DOHH2 (cell line): ENCODE measurements at regions not wholly inside any gene's neighbourhood (a gene's known extent, or its start where the extent isn't known, plus 50 kb on each side); places are given as distances from the start of the nearest gene placed in this dataset.

Source experiments
- H3F3A ChIP-seq: fragments of 200-600 bp; sonication (generic), shearing (Covaris generic); 2 replicates; pipeline ENCODE4 v1.6.0; 2016; ENCODE audit warnings: antibody characterized with exemption, mild to moderate bottlenecking; ENCODE audit not compliant: control insufficient read depth, insufficient read depth
- H3K27ac ChIP-seq: fragments of 200-600 bp; sonication (generic); 2 replicates; pipeline ENCODE4 v1.5.1; 2014; ENCODE audit warnings: low read depth, mild to moderate bottlenecking, low read length, moderate library complexity
- H3K27me3 ChIP-seq: fragments of 200-600 bp; sonication (generic); 2 replicates; pipeline ENCODE4 v1.6.1; 2014; ENCODE audit warnings: mild to moderate bottlenecking, low read length, mixed read lengths; ENCODE audit not compliant: control insufficient read depth
- H3K36me3 ChIP-seq: fragments of 200-600 bp; sonication (generic); 2 replicates; pipeline ENCODE4 v1.6.1; 2014; ENCODE audit warnings: mild to moderate bottlenecking, low read length, moderate library complexity, mixed read lengths; ENCODE audit not compliant: control insufficient read depth
- H3K4me1 ChIP-seq: fragments of 200-600 bp; sonication (generic); 2 replicates; pipeline ENCODE4 v1.6.1; 2014; ENCODE audit warnings: mild to moderate bottlenecking, low read length, mixed read lengths; ENCODE audit not compliant: control insufficient read depth
- H3K4me2 ChIP-seq: fragments of 200-600 bp; sonication (generic); 2 replicates; pipeline ENCODE4 v1.6.0; 2014; ENCODE audit warnings: mild to moderate bottlenecking, low read length, moderate library complexity
- H3K4me3 ChIP-seq: fragments of 200-600 bp; sonication (generic); 2 replicates; pipeline ENCODE4 v1.5.1; 2014; ENCODE audit warnings: mild to moderate bottlenecking, low read length, mixed read lengths
- H3K79me2 ChIP-seq: fragments of 200-600 bp; sonication (generic); 2 replicates; pipeline ENCODE4 v1.6.1; 2014; ENCODE audit warnings: mild to moderate bottlenecking, low read length, mixed read lengths; ENCODE audit not compliant: control insufficient read depth
- H3K9me2 ChIP-seq: fragments of 200-600 bp; sonication (generic); replicated peaks from 2 replicates; pipeline ENCODE4 v1.6.1; 2014; ENCODE audit warnings: mild to moderate bottlenecking, low read length, mixed read lengths; ENCODE audit not compliant: control insufficient read depth
- H3K9me3 ChIP-seq: fragments of 200-600 bp; sonication (generic); 2 replicates; pipeline ENCODE4 v1.6.1; 2014; ENCODE audit warnings: antibody characterized with exemption, low read length, mixed read lengths; ENCODE audit not compliant: control insufficient read depth, insufficient read depth
- H4K20me1 ChIP-seq: fragments of 200-600 bp; sonication (generic); 2 replicates; pipeline ENCODE4 v1.6.0; 2014; ENCODE audit warnings: low read depth, mild to moderate bottlenecking, antibody characterized with exemption, low read length, moderate library complexity; ENCODE audit not compliant: control insufficient read depth, insufficient read depth
- CTCF ChIP-seq: fragments of 200-600 bp; sonication (generic); IDR thresholded peaks from one replicate; pipeline ENCODE4 v1.5.1; 2014; ENCODE audit warnings: antibody characterized with exemption, mild to moderate bottlenecking, low read depth, low read length; ENCODE audit not compliant: poor library complexity, severe bottlenecking
- EZH2phosphoT487 ChIP-seq: fragments of 200-600 bp; sonication (generic); IDR thresholded peaks from 2 replicates; pipeline ENCODE4 v1.6.1; 2017; ENCODE audit warnings: borderline replicate concordance, mild to moderate bottlenecking, antibody characterized with exemption, low read length, moderate library complexity, mixed read lengths

DNA sequence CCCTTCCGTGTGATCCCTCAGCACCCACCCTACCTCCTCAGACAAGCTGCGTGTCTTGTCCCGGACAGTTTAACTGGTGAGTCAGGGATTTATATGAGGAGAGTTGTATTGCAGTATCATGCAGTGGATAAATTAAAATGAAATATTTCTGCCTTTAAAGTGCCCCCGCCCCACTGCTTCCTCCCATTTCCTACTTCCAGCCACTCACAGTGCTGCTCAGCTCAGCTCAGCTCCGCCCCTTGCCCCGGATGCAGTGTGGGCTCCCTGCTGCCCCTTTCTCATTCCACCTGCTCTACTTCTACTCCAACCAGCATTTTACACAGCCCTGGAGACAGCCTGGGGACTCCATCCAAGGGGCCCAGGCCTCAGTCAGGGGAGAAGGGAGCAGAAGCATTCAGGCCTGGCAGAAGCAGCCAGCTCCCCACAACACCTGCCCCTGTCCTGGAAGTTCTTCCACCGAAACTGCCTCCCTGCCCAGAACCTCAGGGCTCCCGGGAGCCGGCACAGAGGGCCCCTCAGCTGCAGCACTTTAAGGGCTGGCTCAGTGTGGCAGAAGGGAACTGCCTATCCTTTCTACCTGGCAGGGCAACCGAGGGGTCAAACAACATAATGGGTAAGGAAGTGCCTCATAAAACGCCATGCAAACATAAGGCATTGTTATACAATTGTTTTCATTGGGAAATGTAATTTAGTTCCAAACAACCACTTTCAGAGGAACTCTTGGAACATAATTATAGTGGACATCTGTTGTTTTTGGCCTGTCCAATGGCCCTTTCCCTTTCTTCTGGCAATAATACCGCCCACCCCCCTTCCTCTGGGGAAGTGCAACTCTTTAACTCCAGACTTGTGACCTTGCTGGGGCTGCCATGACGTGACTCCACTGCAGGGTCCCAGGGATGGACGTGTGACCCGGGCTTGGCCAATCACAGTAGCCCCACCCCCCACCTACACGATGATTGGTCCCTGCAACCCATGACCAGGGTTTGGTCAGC lies 102.3 kb downstream of the LIPG start:
- H3K9me2 ChIP-seq: no peaks in the 10 kb centered on the region
- no peaks in the 10 kb centered on the region for H3K79me2 ChIP-seq
- no peak overlapping the region for H3K27ac ChIP-seq
- no peaks in the 10 kb centered on the region for H3K4me1 ChIP-seq
- H3K4me3 ChIP-seq: no peak overlapping the region
- H3K4me2 ChIP-seq: no peak overlapping the region
- H3K9me3 ChIP-seq: no peaks in the 10 kb centered on the region
- no peaks in the 10 kb centered on the region for H4K20me1 ChIP-seq
- H3F3A ChIP-seq: no peaks in the 10 kb centered on the region
- no peak for TF ChIP-seq CTCF
- no peaks in the 10 kb centered on the region for H3K27me3 ChIP-seq
- no peaks in the 10 kb centered on the region for H3K36me3 ChIP-seq

- Histone ChIP-seq H3K79me2 (no peaks in the 10 kb centered on the region), H3K36me3 (no peaks in the 10 kb centered on the region), H3K27me3 (no peaks in the 10 kb centered on the region), H3K4me1 (no peaks in the 10 kb centered on the region), H4K20me1 (no peaks in the 10 kb centered on the region), H3K4me2 (no peak overlapping the region), H3K9me2 (no peaks in the 10 kb centered on the region), H3K4me3 (no peak overlapping the region), H3K9me3 (no peaks in the 10 kb centered on the region), H3K27ac (no peak overlapping the region), H3F3A (no peaks in the 10 kb centered on the region)
- no peak for TF ChIP-seq CTCF
- TF ChIP-seq EZH2phosphoT487: no peak
These were observed 100.6 kb downstream of the LIPG start for GRCh38 chr18:49662506-49662905.

- H3K4me1 ChIP-seq: no peaks in the 10 kb centered on the region
- H3K4me2 ChIP-seq: no peak overlapping the region
- no peak overlapping the region for H3K4me3 ChIP-seq
- H3F3A ChIP-seq: no peaks in the 10 kb centered on the region
- no peaks in the 10 kb centered on the region for H3K36me3 ChIP-seq
- no peaks in the 10 kb centered on the region for H3K9me3 ChIP-seq
- no peaks in the 10 kb centered on the region for H3K9me2 ChIP-seq
- TF ChIP-seq CTCF (no peak), EZH2phosphoT487 (no peak)
- H3K79me2 ChIP-seq: no peaks in the 10 kb centered on the region
- no peak overlapping the region for H3K27ac ChIP-seq
- no peaks in the 10 kb centered on the region for H4K20me1 ChIP-seq
- H3K27me3 ChIP-seq: no peaks in the 10 kb centered on the region
These were observed 97.1 kb downstream of the LIPG start for GRCh38 chr18:49658823-49659404.
